MM.1S (cell line): ENCODE measurements at regions not wholly inside any gene's neighbourhood (a gene's known extent, or its start where the extent isn't known, plus 50 kb on each side); places are given as distances from the start of the nearest gene placed in this dataset.

Experiments used
- CTCF ChIP-seq: fragments of 300-600 bp; sonication (generic); IDR thresholded peaks from 2 replicates; pipeline ENCODE4 v1.5.1; 2016; ENCODE audit warnings: antibody characterized with exemption, low read length, mixed read lengths
- EZH2 ChIP-seq: fragments of 300-600 bp; sonication (generic); optimal IDR thresholded peaks from 2 replicates; pipeline ENCODE3; 2017; ENCODE audit warnings: low read depth, mild to moderate bottlenecking, antibody characterized with exemption, low read length, mixed read lengths
- EZH2phosphoT487 ChIP-seq: fragments of 300-600 bp; sonication (generic); IDR thresholded peaks from 2 replicates; pipeline ENCODE4 v1.6.1; 2018; ENCODE audit warnings: antibody characterized with exemption, low read length

- TF ChIP-seq CTCF (no peak), EZH2phosphoT487 (no peak), EZH2 (no peak)
Observed at GRCh38 chr5:124888622-124889485, 142.4 kb upstream of the ZNF608 start.
